GM18507 (cell line): ENCODE measurements at regions not wholly inside any gene's neighbourhood (a gene's known extent, or its start where the extent isn't known, plus 50 kb on each side); places are given as distances from the start of the nearest gene placed in this dataset.

Source experiments
- DNase-seq: peaks from one replicate; pipeline ENCODE4 v3.0.0; 2011; ENCODE audit warnings: low read depth; ENCODE audit not compliant: insufficient read length; ENCODE audit errors: extremely low spot score
- FAIRE-seq: peaks from 2 replicates; lab custom pipeline; 2011; peaks lifted over from hg19 to GRCh38; lab: Jason Lieb, UNC

GRCh38 chr21:24275616-24276015 is 1331.7 kb downstream of the MRPL39 start:
- FAIRE-seq (no peak), DNase-seq (no peak)

GRCh38 chr21:24272521-24272938 is 1334.8 kb downstream of the MRPL39 start:
- FAIRE-seq (no peak), DNase-seq (no peak)

- FAIRE-seq: no peak
- no peak for DNase-seq
Measured at GRCh38 chr21:24265987-24266386, 1341.3 kb downstream of the MRPL39 start.

GRCh38 chr21:24260751-24261150 is 1346.5 kb downstream of the MRPL39 start:
- DNase-seq: no peak
- FAIRE-seq: no peak

DNA sequence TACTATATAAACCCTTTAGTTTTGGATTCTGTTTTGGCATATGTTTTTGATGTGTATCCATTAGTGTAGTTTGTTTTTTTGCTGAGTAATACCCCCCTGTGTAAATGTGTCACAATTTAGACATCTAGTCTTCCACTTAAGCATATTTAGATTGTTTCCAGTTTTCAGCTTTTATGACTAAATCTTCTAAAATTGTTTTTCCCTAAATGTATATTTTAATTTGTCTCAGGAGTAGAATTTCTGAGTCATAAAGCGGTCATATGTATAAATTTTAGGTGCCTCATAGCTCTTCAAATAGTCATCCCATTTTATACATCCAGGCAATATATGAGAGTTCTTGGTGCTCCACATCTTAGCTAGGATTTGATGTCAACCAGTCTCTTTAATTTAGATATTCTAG is 1348.0 kb downstream of the MRPL39 start:
- no peak for DNase-seq
- no peak for FAIRE-seq

DNA sequence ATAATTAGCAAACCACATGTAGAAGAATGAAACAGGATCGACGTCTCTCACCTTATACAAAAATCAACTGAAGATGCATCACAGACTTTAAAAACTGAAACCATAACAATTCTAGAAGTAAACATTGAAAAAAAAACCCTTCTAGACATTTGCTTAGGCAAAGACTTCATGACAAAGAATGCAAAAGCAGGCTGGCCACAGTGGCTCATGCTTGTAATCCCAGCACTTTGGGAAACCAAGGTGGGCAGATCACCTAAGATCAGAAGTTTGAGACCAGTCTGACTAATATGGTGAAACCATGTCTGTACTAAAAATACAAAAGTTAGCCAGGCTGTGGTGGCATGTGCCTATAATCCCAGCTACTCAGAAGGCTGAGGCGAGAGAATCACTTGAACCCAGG is 1351.7 kb downstream of the MRPL39 start:
- no peak for FAIRE-seq

GRCh38 chr21:24225431-24225830 is 1381.8 kb downstream of the MRPL39 start:
- DNase-seq (no peak), FAIRE-seq (no peak)

More for the DNA sequence above, 1351.7 kb downstream of the MRPL39 start:
- no peak for DNase-seq

DNA sequence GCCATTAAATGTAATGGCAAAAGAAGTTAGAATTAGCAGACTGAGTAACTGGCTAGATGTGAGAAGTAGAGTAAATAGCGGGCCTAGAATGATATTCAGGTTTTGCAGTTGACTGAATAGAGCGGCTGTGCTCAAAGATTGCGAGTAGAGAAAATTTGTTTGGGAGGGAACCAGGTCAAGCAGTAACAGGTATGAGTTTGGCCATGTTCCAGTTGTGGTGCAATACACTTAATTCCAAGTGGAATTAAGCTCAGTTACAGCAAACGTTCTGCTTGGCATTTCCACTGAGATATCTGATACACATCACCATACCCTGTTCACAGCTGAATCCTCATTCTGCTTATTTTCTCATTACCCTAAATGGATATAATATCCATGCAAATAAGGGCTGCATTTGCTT is 1382.9 kb downstream of the MRPL39 start:
- DNase-seq (no peak), FAIRE-seq (no peak)

DNA sequence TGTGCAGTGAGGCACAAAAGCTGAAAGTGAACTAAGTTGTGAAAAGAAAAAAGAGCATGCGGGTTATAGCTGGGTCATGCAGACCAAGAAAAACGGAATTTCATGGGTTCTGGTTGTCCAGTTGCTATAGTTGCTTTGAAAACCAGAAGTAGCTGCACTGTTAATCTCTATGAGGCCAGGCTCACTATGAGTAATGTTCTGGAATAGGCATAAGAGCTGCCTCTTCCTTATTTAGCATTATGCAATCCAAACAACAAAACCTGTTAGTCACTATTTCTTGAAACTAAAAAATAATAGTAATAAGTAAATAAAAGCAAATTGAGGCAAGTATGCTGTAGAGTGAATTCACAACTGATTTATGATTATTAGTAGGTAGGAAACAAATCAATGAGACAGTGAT is 1383.7 kb downstream of the MRPL39 start:
- no peak for FAIRE-seq

DNA sequence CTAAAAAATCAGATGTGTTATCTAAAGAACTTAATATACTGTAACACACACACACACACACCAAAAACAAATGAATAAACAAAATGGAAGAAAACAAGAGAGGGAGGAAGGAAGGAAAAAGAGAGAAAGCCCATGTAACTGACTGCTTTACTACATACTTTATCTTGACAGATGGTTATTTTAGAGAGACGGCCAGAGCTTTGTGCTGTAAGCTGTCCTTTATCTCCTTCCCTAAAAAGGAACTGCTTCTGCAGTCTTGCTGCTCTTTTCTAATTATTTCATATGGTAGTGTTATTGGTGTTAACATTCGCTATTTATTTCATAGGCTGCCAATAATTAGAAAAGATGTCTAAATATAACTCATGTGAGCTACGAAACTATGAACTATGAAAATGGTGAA is 1384.6 kb downstream of the MRPL39 start:
- no peak for FAIRE-seq

More for the DNA sequence above, 1383.7 kb downstream of the MRPL39 start:
- no peak for DNase-seq

DNA sequence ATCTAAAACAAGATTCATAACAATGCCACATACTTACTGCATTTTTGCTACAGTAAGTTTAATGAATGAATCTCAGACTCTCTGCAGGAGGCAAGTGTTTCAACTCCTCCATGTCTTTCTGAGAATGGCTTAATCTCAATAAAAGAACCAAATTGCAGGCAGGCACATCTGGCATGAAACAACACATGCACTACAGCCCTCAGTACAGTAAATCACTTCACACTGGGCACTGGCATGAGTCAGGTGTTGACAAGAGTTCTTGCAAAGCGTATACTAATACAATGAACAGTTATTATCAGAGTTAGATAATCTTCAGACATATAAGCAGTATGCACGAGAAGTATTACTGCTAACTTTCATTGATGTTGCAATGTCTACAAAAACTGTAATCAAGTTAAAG is 1386.8 kb downstream of the MRPL39 start:
- FAIRE-seq (no peak), DNase-seq (no peak)

More for the DNA sequence above, 1384.6 kb downstream of the MRPL39 start:
- no peak for DNase-seq

DNA sequence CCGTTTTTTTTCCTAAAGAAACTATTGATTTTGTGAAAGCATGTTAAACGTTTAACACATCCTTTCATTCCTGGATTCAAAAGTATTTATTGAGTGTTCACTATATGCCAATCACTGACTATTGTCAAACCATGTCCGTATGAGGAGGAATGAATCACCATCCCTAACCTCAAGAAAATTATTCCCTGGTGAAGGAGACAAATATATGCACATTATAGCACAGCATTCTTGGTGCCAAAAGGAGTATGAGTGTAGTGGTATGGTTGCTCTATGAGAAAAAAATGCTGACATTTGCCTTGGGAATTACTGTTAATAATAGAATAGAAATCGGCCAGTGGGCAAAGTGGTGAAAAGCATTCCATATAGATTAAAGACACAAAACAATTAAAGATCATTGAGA is 1390.1 kb downstream of the MRPL39 start:
- no peak for FAIRE-seq
- DNase-seq: no peak

DNA sequence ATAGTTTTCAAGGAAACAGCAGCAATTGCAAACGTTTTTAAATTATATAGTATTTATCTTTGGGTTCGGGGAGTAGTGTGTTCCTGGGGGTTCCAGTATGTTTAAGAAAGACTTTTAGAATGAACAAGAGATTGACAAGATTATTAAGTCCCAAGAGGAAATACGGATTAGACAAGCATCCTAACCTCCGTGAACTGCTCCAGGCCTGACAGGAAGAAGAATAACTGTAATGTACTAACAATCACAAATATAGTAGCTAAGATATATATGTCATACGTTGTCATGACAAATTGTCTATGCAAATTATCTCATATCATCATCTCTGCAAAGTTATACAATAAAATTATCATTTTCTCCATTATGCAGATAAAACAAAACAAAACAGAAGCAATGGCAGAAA is 1397.2 kb downstream of the MRPL39 start:
- no peak for DNase-seq
- FAIRE-seq: no peak

GRCh38 chr21:24208562-24209260 is 1398.6 kb downstream of the MRPL39 start:
- no peak for FAIRE-seq
- no peak for DNase-seq

GRCh38 chr21:24205319-24205718 is 1402.0 kb downstream of the MRPL39 start:
- DNase-seq: no peak
- no peak for FAIRE-seq

GRCh38 chr21:24204641-24205040 is 1402.6 kb downstream of the MRPL39 start:
- no peak for FAIRE-seq

GRCh38 chr21:24200052-24200451 is 1407.2 kb downstream of the MRPL39 start:
- FAIRE-seq (no peak), DNase-seq (no peak)

More at GRCh38 chr21:24204641-24205040, 1402.6 kb downstream of the MRPL39 start:
- DNase-seq: no peak

DNA sequence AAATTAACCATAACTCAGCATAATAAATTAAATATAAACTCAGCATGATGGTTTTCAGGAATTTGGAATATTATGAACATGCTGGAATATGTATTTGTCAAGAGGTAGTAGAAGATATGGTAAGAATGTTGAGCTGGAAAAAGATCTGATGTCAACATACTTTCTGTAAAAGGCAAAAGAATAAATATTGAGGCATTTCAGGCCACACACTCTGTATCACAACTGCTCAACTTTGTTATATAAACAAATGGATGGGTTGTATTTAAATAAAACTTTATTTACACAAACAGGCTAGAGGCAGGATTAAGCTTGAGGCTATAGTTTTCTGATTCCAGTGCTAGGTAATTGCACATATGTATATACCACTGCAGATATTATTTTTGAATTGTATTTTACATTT is 1409.4 kb downstream of the MRPL39 start:
- DNase-seq (no peak), FAIRE-seq (no peak)

DNA sequence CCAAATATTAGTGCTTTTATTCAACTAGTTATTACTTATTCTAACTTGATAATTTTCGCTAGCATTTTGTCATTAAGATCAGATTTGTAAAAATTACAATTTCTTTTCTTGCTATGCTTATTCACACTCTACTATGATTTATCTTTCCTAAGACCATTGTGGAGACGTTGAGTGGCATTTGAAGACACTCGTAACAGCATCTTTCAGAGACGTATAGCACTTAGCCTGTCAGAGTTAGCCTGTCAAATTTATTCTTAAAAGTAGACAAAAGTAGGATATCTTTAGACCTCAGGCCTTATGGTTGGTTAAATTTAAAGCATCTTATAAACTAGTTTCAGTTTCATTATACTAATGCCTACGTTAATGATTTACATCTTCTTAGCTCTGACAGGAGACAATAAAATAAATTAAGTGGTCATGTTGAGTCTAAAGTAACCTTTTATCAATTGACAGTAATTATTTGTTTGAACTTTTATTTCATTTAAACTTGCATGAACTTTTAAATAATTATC is 1410.1 kb downstream of the MRPL39 start:
- no peak for FAIRE-seq
- no peak for DNase-seq

- no peak for FAIRE-seq
- no peak for DNase-seq
Measured at GRCh38 chr21:24188506-24188905, 1418.8 kb downstream of the MRPL39 start.

DNA sequence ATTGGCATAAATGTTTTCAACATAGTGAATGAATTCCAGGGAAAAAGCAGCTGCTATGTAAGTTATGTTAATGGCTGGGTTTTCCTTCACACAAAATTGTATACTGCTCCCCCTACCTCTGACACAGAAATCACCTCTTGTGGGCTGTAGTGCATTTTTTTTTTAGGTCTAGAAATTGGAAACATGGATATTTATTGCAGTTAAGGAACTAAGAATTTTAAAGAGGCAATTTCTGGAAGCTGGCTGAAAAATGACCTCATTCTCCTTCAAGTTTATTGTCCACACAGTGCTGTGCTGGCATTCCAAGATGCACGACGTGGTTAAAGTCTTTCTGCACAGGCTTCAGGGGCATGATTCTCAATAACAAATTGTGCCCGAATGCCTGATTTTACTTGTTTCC is 1424.2 kb downstream of the MRPL39 start:
- no peak for DNase-seq
- no peak for FAIRE-seq
